ENCODE measurements at regions not wholly inside any gene's neighbourhood (a gene's known extent, or its start where the extent isn't known, plus 50 kb on each side); places are given as distances from the start of the nearest gene placed in this dataset.
"Not testable (repeated sequence)": the region's sequence is repeated elsewhere in the genome, so short reads cannot be mapped to it uniquely, and the experiment has no call there.

GRCh38 chr17:13442361-13442760 lies 159.4 kb downstream of the HS3ST3A1 start:
- no peak for DNase-seq

- no peak for DNase-seq
Observed at GRCh38 chr17:13441873-13442272, 159.9 kb downstream of the HS3ST3A1 start.

- DNase-seq = no peak
Observed at GRCh38 chr17:13437966-13438779, 163.6 kb downstream of the HS3ST3A1 start.

GRCh38 chr17:13435230-13435629 lies 166.5 kb downstream of the HS3ST3A1 start:
- no peak for DNase-seq

- no peak for DNase-seq
Observed at GRCh38 chr17:13429201-13429600, 172.5 kb downstream of the HS3ST3A1 start.

GRCh38 chr17:13428611-13429042 lies 173.1 kb downstream of the HS3ST3A1 start:
- DNase-seq = no peak

- DNase-seq = no peak
Observed at GRCh38 chr17:13426991-13427390, 174.7 kb downstream of the HS3ST3A1 start.

GRCh38 chr17:13425390-13425789 lies 176.3 kb downstream of the HS3ST3A1 start:
- DNase-seq = no peak

- DNase-seq = no peak
Observed at GRCh38 chr17:13421581-13422130, 180.1 kb downstream of the HS3ST3A1 start.

- peak; percentile 30 for DNase-seq
Observed at GRCh38 chr17:13420878-13421277, 180.9 kb downstream of the HS3ST3A1 start.

- no peak for DNase-seq
Observed at GRCh38 chr17:13420418-13420826, 181.3 kb downstream of the HS3ST3A1 start.

- no peak for DNase-seq
Observed at GRCh38 chr17:13419676-13420075, 182.1 kb downstream of the HS3ST3A1 start.

- DNase-seq = no peak
Observed at GRCh38 chr17:13418891-13419290, 182.8 kb downstream of the HS3ST3A1 start.

GRCh38 chr17:13417381-13417950 lies 184.3 kb downstream of the HS3ST3A1 start:
- DNase-seq = no peak

- DNase-seq = no peak
Observed at GRCh38 chr17:13416748-13417363, 184.9 kb downstream of the HS3ST3A1 start.

GRCh38 chr17:13415871-13416416 lies 185.8 kb downstream of the HS3ST3A1 start:
- peak; percentile 60 for DNase-seq

GRCh38 chr17:13415200-13415599 lies 186.5 kb downstream of the HS3ST3A1 start:
- not testable (repeated sequence) for DNase-seq

- DNase-seq = no peak
Observed at GRCh38 chr17:13413001-13413400, 188.7 kb downstream of the HS3ST3A1 start.

GRCh38 chr17:13410874-13411273 lies 190.9 kb downstream of the HS3ST3A1 start:
- DNase-seq = no peak

- no peak for DNase-seq
Observed at GRCh38 chr17:13410214-13410613, 191.5 kb downstream of the HS3ST3A1 start.

- DNase-seq = no peak
Observed at GRCh38 chr17:13409455-13409854, 192.3 kb downstream of the HS3ST3A1 start.

- no peak for DNase-seq
Observed at GRCh38 chr17:13407381-13407780, 194.3 kb downstream of the HS3ST3A1 start.

GRCh38 chr17:13405807-13406206 lies 195.9 kb downstream of the HS3ST3A1 start:
- DNase-seq = no peak
